HEK293T (cell line): ENCODE measurements at regions not wholly inside any gene's neighbourhood (a gene's known extent, or its start where the extent isn't known, plus 50 kb on each side); places are given as distances from the start of the nearest gene placed in this dataset.

Experiments
- ARNT ChIP-seq: fragments of 450-650 bp; IDR thresholded peaks from 2 replicates; pipeline ENCODE4 v1.6.1; 2017; ENCODE audit warnings: mild to moderate bottlenecking
- ELF4 ChIP-seq: fragments of 450-650 bp; IDR thresholded peaks from 2 replicates; pipeline ENCODE4 v1.6.1; 2017; ENCODE audit warnings: antibody characterized with exemption
- FOXM1 ChIP-seq: fragments of 450-650 bp; IDR thresholded peaks from 2 replicates; pipeline ENCODE4 v1.6.1; 2017; ENCODE audit warnings: mild to moderate bottlenecking, borderline replicate concordance
- SP1 ChIP-seq: fragments of 450-650 bp; IDR thresholded peaks from 2 replicates; pipeline ENCODE4 v1.6.1; 2017

DNA sequence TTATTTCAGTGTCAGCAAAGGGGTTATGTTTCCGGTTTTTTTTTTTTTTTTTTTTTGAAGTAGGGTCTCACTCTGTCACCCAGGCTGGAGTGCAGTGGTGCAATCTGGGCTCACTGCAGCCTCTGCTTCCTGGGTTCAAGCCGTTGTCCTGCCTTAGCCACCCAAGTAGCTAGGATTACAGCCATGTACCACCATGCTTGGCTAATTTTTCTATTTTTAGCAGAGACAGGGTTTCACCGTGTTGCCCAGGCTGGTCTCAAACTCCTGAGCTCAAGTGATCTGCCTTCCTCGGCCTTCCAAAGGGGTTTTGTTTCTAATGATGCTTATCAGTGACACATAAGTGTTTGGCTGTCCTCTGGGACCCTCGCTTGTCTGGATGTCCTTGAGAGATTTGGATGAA, 235.7 kb upstream of the C2CD4B start:
- no peak for TF ChIP-seq SP1
- no peak for TF ChIP-seq ELF4
- TF ChIP-seq FOXM1 = no peak
- TF ChIP-seq ARNT = no peak
